ENCODE measurements at regions not wholly inside any gene's neighbourhood (a gene's known extent, or its start where the extent isn't known, plus 50 kb on each side); places are given as distances from the start of the nearest gene placed in this dataset.
A peak's percentile ranks its signal among the peaks of the same experiment; 100 is the strongest.
"Not testable (repeated sequence)": the region's sequence is repeated elsewhere in the genome, so short reads cannot be mapped to it uniquely, and the experiment has no call there.

GRCh38 chr4:33835764-33836163 is 2408.6 kb downstream of the ARAP2 start:
- H3K9me3 ChIP-seq (ENCODE audit: control insufficient read depth, low read length); H3K36me3 ChIP-seq (ENCODE audit: control insufficient read depth, insufficient read depth, low read length, severe bottlenecking); H3K27me3 ChIP-seq (replicated peaks; ENCODE audit: control insufficient read depth, insufficient read depth, low read length); H3K9ac ChIP-seq (ENCODE audit: low read length); H3K4me3 ChIP-seq (ENCODE audit: low read length): not testable (repeated sequence)
- peak; percentile 56 for DNase-seq (ENCODE audit: low read depth)
- H3K4me1 ChIP-seq (ENCODE audit: control insufficient read depth, insufficient read depth, low read length): peaks cover 12% of the 10 kb centered on the region

DNA sequence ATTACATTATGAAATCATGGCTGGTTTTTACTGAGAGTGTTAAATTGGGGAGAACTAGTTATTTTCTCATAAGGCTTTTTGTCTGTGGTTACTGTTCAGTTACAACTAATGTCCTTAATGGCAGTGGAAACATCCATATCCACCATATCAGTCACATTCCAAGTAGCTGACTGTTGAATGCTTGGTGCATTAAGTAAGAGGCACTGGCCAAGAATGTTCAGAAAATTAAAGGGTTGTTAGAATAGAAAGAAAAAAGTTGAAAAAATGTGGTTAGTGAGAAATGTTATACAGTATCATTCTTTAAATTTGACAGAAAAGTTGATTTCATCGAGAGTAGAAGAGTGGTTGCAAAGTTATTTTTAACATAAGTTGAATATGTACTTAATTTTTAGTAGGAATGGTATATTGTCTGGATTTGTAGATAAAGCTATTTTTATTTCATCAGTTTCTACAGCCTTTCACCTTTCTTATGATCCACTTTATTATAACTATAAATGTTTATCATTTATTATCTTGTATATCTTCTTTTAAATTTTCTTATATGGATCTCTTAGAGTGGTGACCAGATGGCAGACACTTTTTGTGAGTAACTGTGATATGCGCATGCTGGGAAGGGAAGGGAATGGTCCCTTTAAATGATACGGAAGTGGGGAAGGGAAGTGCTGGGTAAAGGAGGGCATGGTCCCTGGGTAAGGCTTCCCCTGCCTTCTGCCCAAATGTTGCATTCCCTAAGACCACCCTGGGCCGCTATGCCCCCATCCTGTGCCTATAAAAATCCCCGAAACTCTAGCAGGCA is 2407.1 kb downstream of the ARAP2 start:
- peak; percentile 76 for DNase-seq (ENCODE audit: low read depth)
- H3K27me3 ChIP-seq (replicated peaks; ENCODE audit: control insufficient read depth, insufficient read depth, low read length): no peaks in the 10 kb centered on the region

GRCh38 chr4:33841120-33841519 is 2403.2 kb downstream of the ARAP2 start:
- H3K4me3 ChIP-seq (ENCODE audit: low read length): no peak overlapping the region
- no peaks in the 10 kb centered on the region for H3K9me3 ChIP-seq (ENCODE audit: control insufficient read depth, low read length)
- no peaks in the 10 kb centered on the region for H3K27me3 ChIP-seq (replicated peaks; ENCODE audit: control insufficient read depth, insufficient read depth, low read length)
- H3K9ac ChIP-seq (ENCODE audit: low read length): no peak overlapping the region
- H3K4me1 ChIP-seq (ENCODE audit: control insufficient read depth, insufficient read depth, low read length): peaks cover 8% of the 10 kb centered on the region
- DNase-seq (ENCODE audit: low read depth): no peak
- no peaks in the 10 kb centered on the region for H3K36me3 ChIP-seq (ENCODE audit: control insufficient read depth, insufficient read depth, low read length, severe bottlenecking)

More for the DNA sequence above, 2407.1 kb downstream of the ARAP2 start:
- Histone ChIP-seq H3K9ac (ENCODE audit: low read length) (no peak overlapping the region), H3K36me3 (ENCODE audit: control insufficient read depth, insufficient read depth, low read length, severe bottlenecking) (no peaks in the 10 kb centered on the region), H3K4me3 (ENCODE audit: low read length) (no peak overlapping the region), H3K4me1 (ENCODE audit: control insufficient read depth, insufficient read depth, low read length) (peaks cover 8% of the 10 kb centered on the region), H3K9me3 (ENCODE audit: control insufficient read depth, low read length) (no peaks in the 10 kb centered on the region)

- Histone ChIP-seq H3K9ac (ENCODE audit: low read length) (no peak overlapping the region), H3K9me3 (ENCODE audit: control insufficient read depth, low read length) (no peaks in the 10 kb centered on the region), H3K27me3 (replicated peaks; ENCODE audit: control insufficient read depth, insufficient read depth, low read length) (no peaks in the 10 kb centered on the region), H3K4me3 (ENCODE audit: low read length) (no peak overlapping the region), H3K36me3 (ENCODE audit: control insufficient read depth, insufficient read depth, low read length, severe bottlenecking) (no peaks in the 10 kb centered on the region), H3K4me1 (ENCODE audit: control insufficient read depth, insufficient read depth, low read length) (no peaks in the 10 kb centered on the region)
- DNase-seq (ENCODE audit: low read depth): no peak
Measured at GRCh38 chr4:33850371-33850902, 2393.9 kb downstream of the ARAP2 start.

DNA sequence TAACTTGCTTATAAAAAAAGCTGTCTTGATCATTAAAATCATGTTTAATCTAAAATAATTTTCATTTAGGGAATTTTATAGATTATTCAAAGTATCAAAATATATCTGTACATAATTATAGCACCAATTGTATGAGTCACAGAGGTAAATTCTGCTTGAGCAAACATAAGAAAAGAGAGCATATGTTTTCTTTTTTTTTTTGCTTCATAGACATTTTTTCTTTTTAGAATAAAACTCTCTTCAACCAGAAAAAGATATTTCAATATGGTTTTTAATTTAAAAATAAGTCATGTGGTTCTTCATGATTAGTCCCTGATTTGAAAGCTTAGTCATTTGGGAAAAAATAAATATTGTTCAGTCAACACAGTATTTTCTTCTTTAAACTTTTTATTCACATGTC is 2390.6 kb downstream of the ARAP2 start:
- not testable (repeated sequence) for H3K36me3 ChIP-seq (ENCODE audit: control insufficient read depth, insufficient read depth, low read length, severe bottlenecking); H3K9me3 ChIP-seq (ENCODE audit: control insufficient read depth, low read length); DNase-seq (ENCODE audit: low read depth); H3K4me3 ChIP-seq (ENCODE audit: low read length); H3K9ac ChIP-seq (ENCODE audit: low read length); H3K27me3 ChIP-seq (replicated peaks; ENCODE audit: control insufficient read depth, insufficient read depth, low read length); H3K4me1 ChIP-seq (ENCODE audit: control insufficient read depth, insufficient read depth, low read length)

DNA sequence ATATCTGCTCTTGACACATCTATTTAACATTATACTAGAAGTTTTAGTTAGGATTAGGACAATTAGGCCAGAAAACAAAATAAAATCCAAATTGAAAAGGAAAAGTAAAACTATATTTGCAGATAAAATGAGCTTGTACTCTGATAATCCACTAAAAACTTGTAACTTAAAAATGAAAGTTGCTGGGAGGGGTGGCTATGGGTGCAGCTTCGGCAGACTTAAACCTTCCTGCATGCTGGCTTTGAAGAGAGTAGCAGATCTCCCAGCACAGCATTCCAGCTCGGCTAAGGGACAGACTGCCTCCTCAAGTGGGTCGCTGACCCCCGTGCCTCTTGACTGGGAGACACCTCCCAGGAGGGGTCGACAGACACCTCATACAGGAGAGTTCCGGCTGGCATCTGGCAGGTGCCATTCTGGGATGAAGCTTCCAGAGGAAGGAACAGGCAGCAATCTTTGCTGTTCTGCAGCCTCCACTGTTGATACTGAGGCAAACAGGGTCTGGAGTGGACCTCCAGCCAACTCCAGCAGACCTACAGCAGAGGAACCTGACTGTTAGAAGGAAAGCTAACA is 2379.9 kb downstream of the ARAP2 start:
- H3K4me1 ChIP-seq (ENCODE audit: control insufficient read depth, insufficient read depth, low read length): no peaks in the 10 kb centered on the region
- peaks cover 14% of the 10 kb centered on the region for H3K9me3 ChIP-seq (ENCODE audit: control insufficient read depth, low read length)
- H3K36me3 ChIP-seq (ENCODE audit: control insufficient read depth, insufficient read depth, low read length, severe bottlenecking): no peaks in the 10 kb centered on the region
- no peaks in the 10 kb centered on the region for H3K27me3 ChIP-seq (replicated peaks; ENCODE audit: control insufficient read depth, insufficient read depth, low read length)
- H3K9ac ChIP-seq (ENCODE audit: low read length): no peak overlapping the region
- DNase-seq (ENCODE audit: low read depth): no peak
- no peak overlapping the region for H3K4me3 ChIP-seq (ENCODE audit: low read length)

DNA sequence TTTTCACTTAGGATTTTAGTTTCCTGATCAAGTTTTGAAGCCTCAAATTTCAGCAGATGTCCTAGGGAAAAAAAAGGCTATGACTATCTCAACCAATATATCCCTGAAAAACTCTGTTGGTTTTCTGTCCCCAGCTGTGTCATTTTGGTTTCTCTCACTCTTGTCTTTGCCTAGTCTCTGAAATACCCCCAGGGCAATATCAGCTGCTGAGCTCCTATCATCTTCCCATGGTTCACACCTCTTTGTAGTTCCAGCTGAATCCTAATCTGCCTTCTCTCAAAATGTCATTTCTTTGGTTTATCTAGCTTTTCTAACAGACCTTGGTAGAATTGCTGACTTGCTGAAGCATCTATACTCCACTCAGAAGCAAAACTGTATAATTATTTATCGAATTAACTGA is 2370.5 kb downstream of the ARAP2 start:
- DNase-seq (ENCODE audit: low read depth): no peak
- no peak overlapping the region for H3K9ac ChIP-seq (ENCODE audit: low read length)
- no peak overlapping the region for H3K4me3 ChIP-seq (ENCODE audit: low read length)
- H3K27me3 ChIP-seq (replicated peaks; ENCODE audit: control insufficient read depth, insufficient read depth, low read length): no peaks in the 10 kb centered on the region
- peaks cover 9% of the 10 kb centered on the region for H3K9me3 ChIP-seq (ENCODE audit: control insufficient read depth, low read length)
- no peaks in the 10 kb centered on the region for H3K36me3 ChIP-seq (ENCODE audit: control insufficient read depth, insufficient read depth, low read length, severe bottlenecking)
- H3K4me1 ChIP-seq (ENCODE audit: control insufficient read depth, insufficient read depth, low read length): no peaks in the 10 kb centered on the region

DNA sequence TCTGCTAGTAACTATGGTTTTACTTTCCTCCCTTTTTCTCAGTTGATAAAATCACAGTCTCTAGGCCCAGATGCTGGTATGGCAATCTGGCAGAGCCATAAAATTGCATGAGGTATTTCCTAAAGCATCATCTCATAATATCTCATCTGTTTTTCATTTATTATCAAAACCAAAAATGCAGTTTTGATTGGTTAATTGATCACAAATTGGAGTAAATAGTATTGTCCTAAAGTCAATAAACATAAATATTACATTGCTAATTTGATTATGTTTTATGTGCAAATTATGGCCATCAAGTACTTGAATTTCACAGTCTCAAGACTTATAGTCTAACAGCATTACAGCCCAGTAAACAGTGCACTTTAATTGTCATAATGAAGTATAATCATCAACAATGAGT is 2365.6 kb downstream of the ARAP2 start:
- H3K4me1 ChIP-seq (ENCODE audit: control insufficient read depth, insufficient read depth, low read length): peaks cover 12% of the 10 kb centered on the region
- H3K9ac ChIP-seq (ENCODE audit: low read length): no peak overlapping the region
- H3K9me3 ChIP-seq (ENCODE audit: control insufficient read depth, low read length): no peaks in the 10 kb centered on the region
- H3K4me3 ChIP-seq (ENCODE audit: low read length): no peak overlapping the region
- no peaks in the 10 kb centered on the region for H3K36me3 ChIP-seq (ENCODE audit: control insufficient read depth, insufficient read depth, low read length, severe bottlenecking)
- DNase-seq (ENCODE audit: low read depth): no peak
- H3K27me3 ChIP-seq (replicated peaks; ENCODE audit: control insufficient read depth, insufficient read depth, low read length): no peaks in the 10 kb centered on the region

DNA sequence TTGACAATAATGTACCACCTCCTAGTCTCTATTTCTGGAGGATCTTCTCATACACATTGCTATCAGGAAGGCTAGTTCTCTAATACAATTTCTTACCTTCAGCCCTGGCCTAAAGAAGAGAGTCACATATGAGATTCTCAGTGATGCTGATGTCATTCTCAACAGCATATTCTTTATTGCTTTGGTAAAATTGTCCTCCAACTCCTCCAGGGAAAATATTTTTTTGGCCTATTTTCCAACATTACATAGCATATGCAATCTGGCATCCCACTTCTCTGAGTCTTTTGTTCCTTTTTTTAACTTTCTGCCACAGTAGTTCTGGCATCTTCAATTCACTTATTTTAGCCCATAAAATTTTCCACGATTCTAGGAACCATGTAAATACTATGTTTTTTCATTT is 2363.1 kb downstream of the ARAP2 start:
- Histone ChIP-seq H3K4me3 (ENCODE audit: low read length) (no peak overlapping the region), H3K9ac (ENCODE audit: low read length) (no peak overlapping the region)

DNA sequence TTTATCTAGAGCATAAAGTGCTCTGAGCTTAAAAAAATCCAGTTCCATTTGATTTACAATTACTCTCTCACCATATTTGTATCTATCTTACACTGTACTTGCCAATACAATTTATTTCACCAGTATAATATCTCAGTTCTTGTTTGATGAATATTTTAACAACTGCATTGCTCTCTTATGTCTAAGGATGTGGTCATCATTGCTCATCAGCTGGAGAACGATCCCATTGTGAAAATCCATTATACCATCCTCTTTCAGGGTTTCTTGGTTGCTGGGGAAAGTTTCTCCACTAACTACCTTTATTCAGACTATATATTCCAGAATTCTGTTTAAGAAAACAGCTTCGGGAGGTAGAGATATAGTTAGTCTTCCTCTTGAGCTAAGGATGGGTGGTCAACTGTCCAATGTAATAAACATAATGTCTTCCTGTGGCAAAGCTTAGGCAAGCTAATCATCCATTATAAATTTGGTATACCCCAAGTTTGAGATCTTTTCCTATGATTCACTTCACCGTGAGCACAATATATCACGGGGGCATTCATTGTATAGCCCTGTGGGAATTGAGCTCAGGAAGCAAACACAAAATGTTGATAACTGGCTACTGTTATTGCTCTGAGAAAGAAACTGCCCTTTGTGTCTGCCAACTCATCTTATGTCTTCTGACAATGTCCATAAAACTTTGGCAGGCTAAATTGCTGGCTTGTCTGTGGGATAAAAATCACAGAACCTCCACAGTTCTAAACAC is 2361.9 kb downstream of the ARAP2 start:
- peaks cover 12% of the 10 kb centered on the region for H3K4me1 ChIP-seq (ENCODE audit: control insufficient read depth, insufficient read depth, low read length)
- no peaks in the 10 kb centered on the region for H3K36me3 ChIP-seq (ENCODE audit: control insufficient read depth, insufficient read depth, low read length, severe bottlenecking)
- H3K27me3 ChIP-seq (replicated peaks; ENCODE audit: control insufficient read depth, insufficient read depth, low read length): no peaks in the 10 kb centered on the region
- H3K9ac ChIP-seq (ENCODE audit: low read length): no peak overlapping the region
- H3K4me3 ChIP-seq (ENCODE audit: low read length): no peak overlapping the region
- no peaks in the 10 kb centered on the region for H3K9me3 ChIP-seq (ENCODE audit: control insufficient read depth, low read length)
- no peak for DNase-seq (ENCODE audit: low read depth)

More for the DNA sequence above, 2363.1 kb downstream of the ARAP2 start:
- Histone ChIP-seq H3K27me3 (replicated peaks; ENCODE audit: control insufficient read depth, insufficient read depth, low read length) (no peaks in the 10 kb centered on the region), H3K36me3 (ENCODE audit: control insufficient read depth, insufficient read depth, low read length, severe bottlenecking) (no peaks in the 10 kb centered on the region), H3K9me3 (ENCODE audit: control insufficient read depth, low read length) (no peaks in the 10 kb centered on the region), H3K4me1 (ENCODE audit: control insufficient read depth, insufficient read depth, low read length) (peaks cover 12% of the 10 kb centered on the region)
- DNase-seq (ENCODE audit: low read depth): no peak

DNA sequence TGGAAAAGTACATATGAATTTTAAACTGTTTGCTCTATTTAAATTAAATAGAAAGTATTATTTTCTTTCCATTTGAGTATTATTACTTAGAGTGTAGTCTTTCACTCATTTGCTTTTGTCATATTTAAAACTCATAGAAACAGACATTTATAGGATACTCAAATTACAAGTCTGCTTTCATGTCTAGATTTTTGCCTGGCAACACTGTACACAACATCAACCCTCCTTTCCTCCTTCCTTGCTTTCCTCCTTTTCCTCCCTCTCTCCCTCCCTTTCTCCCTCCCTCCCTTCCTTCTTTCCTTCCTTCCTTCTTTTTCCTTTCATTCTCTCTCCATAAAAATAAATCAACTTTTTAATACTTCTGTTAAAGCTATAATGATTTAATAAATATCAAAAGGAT is 2361.2 kb downstream of the ARAP2 start:
- H3K4me3 ChIP-seq (ENCODE audit: low read length): no peak overlapping the region
- peaks cover 12% of the 10 kb centered on the region for H3K4me1 ChIP-seq (ENCODE audit: control insufficient read depth, insufficient read depth, low read length)
- no peaks in the 10 kb centered on the region for H3K27me3 ChIP-seq (replicated peaks; ENCODE audit: control insufficient read depth, insufficient read depth, low read length)
- H3K9me3 ChIP-seq (ENCODE audit: control insufficient read depth, low read length): no peaks in the 10 kb centered on the region
- H3K9ac ChIP-seq (ENCODE audit: low read length): no peak overlapping the region
- H3K36me3 ChIP-seq (ENCODE audit: control insufficient read depth, insufficient read depth, low read length, severe bottlenecking): no peaks in the 10 kb centered on the region
- DNase-seq (ENCODE audit: low read depth): no peak

Measured in adipocyte (in vitro differentiated cells).